ENCODE measurements at regions not wholly inside any gene's neighbourhood (a gene's known extent, or its start where the extent isn't known, plus 50 kb on each side); places are given as distances from the start of the nearest gene placed in this dataset.

- TF ChIP-seq, protein P1, sequence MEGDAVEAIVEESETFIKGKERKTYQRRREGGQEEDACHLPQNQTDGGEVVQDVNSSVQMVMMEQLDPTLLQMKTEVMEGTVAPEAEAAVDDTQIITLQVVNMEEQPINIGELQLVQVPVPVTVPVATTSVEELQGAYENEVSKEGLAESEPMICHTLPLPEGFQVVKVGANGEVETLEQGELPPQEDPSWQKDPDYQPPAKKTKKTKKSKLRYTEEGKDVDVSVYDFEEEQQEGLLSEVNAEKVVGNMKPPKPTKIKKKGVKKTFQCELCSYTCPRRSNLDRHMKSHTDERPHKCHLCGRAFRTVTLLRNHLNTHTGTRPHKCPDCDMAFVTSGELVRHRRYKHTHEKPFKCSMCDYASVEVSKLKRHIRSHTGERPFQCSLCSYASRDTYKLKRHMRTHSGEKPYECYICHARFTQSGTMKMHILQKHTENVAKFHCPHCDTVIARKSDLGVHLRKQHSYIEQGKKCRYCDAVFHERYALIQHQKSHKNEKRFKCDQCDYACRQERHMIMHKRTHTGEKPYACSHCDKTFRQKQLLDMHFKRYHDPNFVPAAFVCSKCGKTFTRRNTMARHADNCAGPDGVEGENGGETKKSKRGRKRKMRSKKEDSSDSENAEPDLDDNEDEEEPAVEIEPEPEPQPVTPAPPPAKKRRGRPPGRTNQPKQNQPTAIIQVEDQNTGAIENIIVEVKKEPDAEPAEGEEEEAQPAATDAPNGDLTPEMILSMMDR (IDR thresholded peaks at IDR 0.05; ENCODE audit: low read depth, low read length, poor library complexity, severe bottlenecking) = no peak
- TF ChIP-seq EZH2phosphoT487 (IDR thresholded peaks at IDR 0.05; ENCODE audit: borderline replicate concordance, low read length) = no peak
These were observed 61.3 kb upstream of the MEDAG start for GRCh38 chr13:30844548-30845296.

Data from DOHH2 (cell line).